ENCODE measurements at regions not wholly inside any gene's neighbourhood (a gene's known extent, or its start where the extent isn't known, plus 50 kb on each side); places are given as distances from the start of the nearest gene placed in this dataset.

DNA sequence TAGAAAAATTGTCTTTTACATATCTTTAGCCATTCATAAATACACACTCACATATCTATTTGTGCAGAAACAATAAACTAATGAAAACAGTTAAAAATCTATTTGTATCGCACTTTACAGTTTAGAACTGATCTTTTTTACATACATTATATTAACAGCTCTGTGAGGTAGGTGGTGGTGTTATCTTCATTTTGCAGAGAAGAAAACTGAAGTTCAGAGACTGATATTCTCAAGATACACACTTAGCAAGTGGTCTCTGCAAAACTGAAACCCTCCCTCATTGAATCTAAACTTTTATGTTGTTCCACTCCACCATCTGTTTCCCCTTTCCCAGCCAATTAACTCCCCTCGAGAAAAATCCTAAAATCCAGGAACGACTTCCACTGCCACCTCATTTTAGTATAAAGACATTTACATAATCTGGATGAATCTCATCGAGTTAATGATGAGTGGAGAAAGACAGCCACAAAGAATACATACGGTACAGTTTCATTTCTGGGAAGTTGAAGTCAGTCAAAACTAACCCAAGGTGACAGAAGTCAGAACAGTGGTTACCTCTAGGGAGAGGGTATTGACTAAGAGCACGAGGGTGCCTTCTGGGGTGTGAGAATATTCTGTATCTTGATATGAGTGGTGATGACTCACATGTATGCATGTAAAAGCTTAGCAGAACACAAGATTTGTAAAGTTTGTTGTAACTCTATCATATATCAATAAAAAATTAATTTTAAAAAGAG lies 524.2 kb upstream of the TCF4 start:
- no peak for TF ChIP-seq FOXP2 (optimal IDR thresholded peaks at IDR 0.05; ENCODE audit: borderline replicate concordance, extremely low read depth, extremely low read length, insufficient read depth)
- TF ChIP-seq SIN3A (IDR thresholded peaks at IDR 0.05; ENCODE audit: borderline replicate concordance, insufficient read depth, low read length) = no peak
- no peak for TF ChIP-seq TAF1 (IDR thresholded peaks at IDR 0.05; ENCODE audit: borderline replicate concordance, insufficient read depth, low read length)
- TF ChIP-seq, protein P1, sequence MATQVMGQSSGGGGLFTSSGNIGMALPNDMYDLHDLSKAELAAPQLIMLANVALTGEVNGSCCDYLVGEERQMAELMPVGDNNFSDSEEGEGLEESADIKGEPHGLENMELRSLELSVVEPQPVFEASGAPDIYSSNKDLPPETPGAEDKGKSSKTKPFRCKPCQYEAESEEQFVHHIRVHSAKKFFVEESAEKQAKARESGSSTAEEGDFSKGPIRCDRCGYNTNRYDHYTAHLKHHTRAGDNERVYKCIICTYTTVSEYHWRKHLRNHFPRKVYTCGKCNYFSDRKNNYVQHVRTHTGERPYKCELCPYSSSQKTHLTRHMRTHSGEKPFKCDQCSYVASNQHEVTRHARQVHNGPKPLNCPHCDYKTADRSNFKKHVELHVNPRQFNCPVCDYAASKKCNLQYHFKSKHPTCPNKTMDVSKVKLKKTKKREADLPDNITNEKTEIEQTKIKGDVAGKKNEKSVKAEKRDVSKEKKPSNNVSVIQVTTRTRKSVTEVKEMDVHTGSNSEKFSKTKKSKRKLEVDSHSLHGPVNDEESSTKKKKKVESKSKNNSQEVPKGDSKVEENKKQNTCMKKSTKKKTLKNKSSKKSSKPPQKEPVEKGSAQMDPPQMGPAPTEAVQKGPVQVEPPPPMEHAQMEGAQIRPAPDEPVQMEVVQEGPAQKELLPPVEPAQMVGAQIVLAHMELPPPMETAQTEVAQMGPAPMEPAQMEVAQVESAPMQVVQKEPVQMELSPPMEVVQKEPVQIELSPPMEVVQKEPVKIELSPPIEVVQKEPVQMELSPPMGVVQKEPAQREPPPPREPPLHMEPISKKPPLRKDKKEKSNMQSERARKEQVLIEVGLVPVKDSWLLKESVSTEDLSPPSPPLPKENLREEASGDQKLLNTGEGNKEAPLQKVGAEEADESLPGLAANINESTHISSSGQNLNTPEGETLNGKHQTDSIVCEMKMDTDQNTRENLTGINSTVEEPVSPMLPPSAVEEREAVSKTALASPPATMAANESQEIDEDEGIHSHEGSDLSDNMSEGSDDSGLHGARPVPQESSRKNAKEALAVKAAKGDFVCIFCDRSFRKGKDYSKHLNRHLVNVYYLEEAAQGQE (IDR thresholded peaks at IDR 0.05; ENCODE audit: insufficient read depth in 1 of 2, low read depth in 2 of 2, low read length in 2 of 2) = no peak
- TF ChIP-seq POLR2AphosphoS5 (IDR thresholded peaks at IDR 0.05; ENCODE audit: low read depth, low read length) = no peak

DNA sequence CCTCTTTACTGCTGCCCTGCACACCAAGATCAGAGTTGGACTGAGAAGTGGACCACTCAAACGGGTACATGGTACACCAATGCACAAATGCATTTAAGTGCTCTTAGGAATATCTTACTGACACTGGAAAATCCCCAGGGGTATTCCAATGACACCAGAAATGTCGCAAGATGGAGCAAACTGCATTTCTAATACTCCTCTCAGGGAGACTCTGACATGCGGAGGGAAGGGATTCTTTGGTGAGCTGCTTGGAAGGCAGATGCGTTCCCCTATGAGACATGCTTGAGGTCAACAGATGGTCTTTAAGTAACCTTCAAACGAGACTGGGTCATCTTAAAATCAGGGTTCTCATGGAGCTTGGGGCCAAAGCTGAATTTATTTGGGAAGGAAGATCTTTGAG lies 521.8 kb upstream of the TCF4 start:
- TF ChIP-seq SIN3A (IDR thresholded peaks at IDR 0.05; ENCODE audit: borderline replicate concordance, insufficient read depth, low read length) (no peak), POLR2AphosphoS5 (IDR thresholded peaks at IDR 0.05; ENCODE audit: low read depth, low read length) (no peak), FOXP2 (optimal IDR thresholded peaks at IDR 0.05; ENCODE audit: borderline replicate concordance, extremely low read depth, extremely low read length, insufficient read depth) (no peak), TAF1 (IDR thresholded peaks at IDR 0.05; ENCODE audit: borderline replicate concordance, insufficient read depth, low read length) (no peak)
- TF ChIP-seq, protein P1 (IDR thresholded peaks at IDR 0.05; ENCODE audit: insufficient read depth in 1 of 2, low read depth in 2 of 2, low read length in 2 of 2) = no peak

DNA sequence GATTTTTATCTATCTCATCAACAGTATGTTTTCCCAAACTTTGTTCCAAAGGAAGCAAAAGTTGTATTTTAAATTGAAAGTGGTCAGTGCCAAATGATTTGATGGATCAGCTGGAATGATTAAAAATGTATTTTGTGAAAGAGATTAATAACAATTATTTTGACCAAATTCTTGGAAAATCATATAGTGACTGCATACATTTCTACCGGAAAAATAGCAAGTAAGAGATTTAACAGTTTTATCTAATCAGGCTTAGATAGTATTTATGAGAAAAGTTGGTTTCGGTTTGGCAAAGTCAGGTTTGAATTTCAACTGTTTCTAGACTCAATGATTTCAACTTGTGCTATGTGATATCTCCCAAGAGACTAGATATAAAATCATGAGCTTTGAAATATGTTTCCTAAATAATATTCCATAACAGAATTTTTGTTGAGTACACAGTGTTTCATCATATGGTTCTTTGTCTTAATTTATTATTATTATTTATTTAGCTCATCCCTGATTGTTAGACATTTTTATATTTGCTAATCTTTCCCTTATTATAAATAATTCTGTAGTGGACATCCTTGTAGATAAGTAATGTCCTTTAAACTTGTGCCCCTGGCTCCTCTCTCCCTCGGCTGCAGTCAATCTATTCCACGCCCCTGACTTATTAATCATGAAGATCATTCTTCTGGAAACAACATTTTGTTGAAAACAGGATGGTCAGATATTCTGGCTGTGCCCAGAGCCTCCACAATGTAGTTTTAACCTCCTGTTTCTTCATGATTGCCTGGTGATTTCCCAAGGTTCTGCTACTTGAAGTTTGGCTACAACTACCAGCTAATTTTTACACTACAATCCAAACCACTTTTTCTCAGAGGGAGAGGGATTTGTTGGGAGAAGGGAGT lies 520.7 kb upstream of the TCF4 start:
- TF ChIP-seq, protein P1 (IDR thresholded peaks at IDR 0.05; ENCODE audit: insufficient read depth in 1 of 2, low read depth in 2 of 2, low read length in 2 of 2) = no peak
- TF ChIP-seq TAF1 (IDR thresholded peaks at IDR 0.05; ENCODE audit: borderline replicate concordance, insufficient read depth, low read length) (no peak), FOXP2 (optimal IDR thresholded peaks at IDR 0.05; ENCODE audit: borderline replicate concordance, extremely low read depth, extremely low read length, insufficient read depth) (no peak), SIN3A (IDR thresholded peaks at IDR 0.05; ENCODE audit: borderline replicate concordance, insufficient read depth, low read length) (no peak), POLR2AphosphoS5 (IDR thresholded peaks at IDR 0.05; ENCODE audit: low read depth, low read length) (no peak)

DNA sequence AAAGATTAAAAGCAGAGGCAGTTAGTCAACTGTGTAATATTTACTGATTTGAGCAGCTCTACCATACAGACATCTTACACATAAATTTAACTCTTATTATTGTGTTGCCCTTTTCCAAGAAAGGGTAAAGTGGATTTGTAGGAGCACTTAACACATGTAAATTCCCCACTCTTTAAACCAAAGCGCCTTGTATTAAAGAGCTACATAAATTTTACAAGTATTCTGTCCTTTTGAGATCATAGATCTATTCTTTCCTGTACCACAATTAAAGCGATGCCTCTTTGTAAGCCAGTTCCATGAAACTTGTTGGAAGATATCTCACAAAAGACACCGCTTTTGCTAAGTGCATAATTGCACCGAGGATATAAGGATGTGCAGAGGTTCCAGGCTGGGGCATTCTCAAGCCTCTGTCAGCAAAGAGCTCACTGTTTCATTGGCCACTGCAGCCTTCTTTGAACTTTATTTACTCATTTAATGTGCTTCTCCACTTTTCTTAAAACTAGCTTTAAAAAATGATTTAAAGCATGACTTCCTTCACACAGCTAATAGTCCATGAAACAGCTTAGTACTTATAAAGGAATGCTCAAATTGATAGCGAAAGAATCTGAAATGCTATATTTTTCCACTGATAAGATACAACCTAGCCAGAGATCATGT lies 520.0 kb upstream of the TCF4 start:
- TF ChIP-seq SIN3A (IDR thresholded peaks at IDR 0.05; ENCODE audit: borderline replicate concordance, insufficient read depth, low read length) = no peak

DNA sequence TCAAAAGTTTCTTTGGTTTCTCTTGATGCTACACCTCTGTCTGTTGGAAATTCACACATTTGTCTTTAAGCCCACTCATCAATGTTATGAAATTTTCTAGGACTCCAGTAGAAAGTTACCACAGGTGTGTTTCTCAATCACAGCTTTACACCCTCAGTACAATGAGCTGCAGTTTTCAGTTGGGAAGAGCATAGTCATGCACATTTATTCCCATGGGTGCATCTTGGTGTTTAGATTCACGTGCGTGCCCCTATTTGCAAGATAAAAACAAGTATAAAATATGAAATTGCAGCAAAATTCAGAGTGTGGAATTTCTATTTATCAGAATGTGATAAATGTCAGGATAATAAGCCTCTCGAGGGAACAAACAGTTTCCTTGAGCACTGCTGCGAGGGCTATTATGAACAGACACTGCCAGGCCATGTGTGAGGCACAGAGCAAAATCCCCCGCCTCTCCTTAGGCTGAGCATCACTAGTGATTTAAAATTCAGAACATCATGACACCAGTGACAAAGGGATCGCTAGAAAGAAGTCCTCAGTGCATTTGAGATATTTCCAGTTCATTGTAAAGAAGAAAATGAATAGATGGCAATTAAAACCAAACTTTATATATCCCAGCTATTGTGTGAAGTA lies 512.2 kb upstream of the TCF4 start:
- TF ChIP-seq FOXP2 (optimal IDR thresholded peaks at IDR 0.05; ENCODE audit: borderline replicate concordance, extremely low read depth, extremely low read length, insufficient read depth) = no peak
- TF ChIP-seq TAF1 (IDR thresholded peaks at IDR 0.05; ENCODE audit: borderline replicate concordance, insufficient read depth, low read length) = no peak
- no peak for TF ChIP-seq SIN3A (IDR thresholded peaks at IDR 0.05; ENCODE audit: borderline replicate concordance, insufficient read depth, low read length)
- no peak for TF ChIP-seq POLR2AphosphoS5 (IDR thresholded peaks at IDR 0.05; ENCODE audit: low read depth, low read length)
- TF ChIP-seq, protein P1 (IDR thresholded peaks at IDR 0.05; ENCODE audit: insufficient read depth in 1 of 2, low read depth in 2 of 2, low read length in 2 of 2) = no peak

All from PFSK-1 (cell line).